Neuron (in vitro differentiated cells): ENCODE measurements at regions not wholly inside any gene's neighbourhood (a gene's known extent, or its start where the extent isn't known, plus 50 kb on each side); places are given as distances from the start of the nearest gene placed in this dataset.

Experiments
- H2AFZ ChIP-seq: one replicate; pipeline ENCODE4 v1.6.1; 2013; ENCODE audit warnings: low read depth, mild to moderate bottlenecking, inconsistent platforms, low read length, moderate library complexity
- H3K27me3 ChIP-seq: one replicate; pipeline ENCODE4 v1.6.1; 2013; ENCODE audit warnings: low read length; ENCODE audit not compliant: insufficient read depth
- H3K36me3 ChIP-seq: one replicate; pipeline ENCODE4 v1.6.1; 2013; ENCODE audit warnings: low read length; ENCODE audit not compliant: insufficient read depth
- H3K4me1 ChIP-seq: one replicate; pipeline ENCODE4 v1.6.1; 2013; ENCODE audit warnings: low read length; ENCODE audit not compliant: insufficient read depth
- H3K4me3 ChIP-seq: 2 replicates; pipeline ENCODE4 v1.5.1; 2013; ENCODE audit warnings: mild to moderate bottlenecking, low read length, moderate library complexity
- H3K9me3 ChIP-seq: one replicate; pipeline ENCODE4 v1.6.1; 2013; ENCODE audit warnings: low read length

DNA sequence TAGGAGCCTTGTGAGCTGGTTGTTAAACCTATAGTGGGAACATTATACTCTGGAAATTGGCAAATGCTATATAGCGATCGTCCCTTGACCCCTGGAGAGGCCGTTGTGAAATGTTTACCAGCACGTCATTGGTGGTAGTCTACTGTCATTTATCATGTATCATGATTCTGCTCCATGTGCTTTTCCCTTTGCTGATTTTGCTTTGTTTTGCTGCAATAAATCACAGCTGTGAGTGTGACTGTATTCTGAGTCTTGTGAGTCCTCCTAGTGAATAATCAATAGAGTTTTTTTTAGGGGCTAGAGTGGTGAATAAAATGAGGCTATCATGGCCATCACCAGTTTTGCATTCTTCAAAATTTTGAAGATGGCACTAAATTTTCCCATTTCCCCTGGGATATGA lies 189.1 kb downstream of the HRH4 start:
- Histone ChIP-seq H3K9me3 (no peaks in the 10 kb centered on the region), H2AFZ (no peak overlapping the region), H3K4me3 (no peak overlapping the region), H3K27me3 (no peaks in the 10 kb centered on the region), H3K36me3 (no peaks in the 10 kb centered on the region), H3K4me1 (no peaks in the 10 kb centered on the region)

DNA sequence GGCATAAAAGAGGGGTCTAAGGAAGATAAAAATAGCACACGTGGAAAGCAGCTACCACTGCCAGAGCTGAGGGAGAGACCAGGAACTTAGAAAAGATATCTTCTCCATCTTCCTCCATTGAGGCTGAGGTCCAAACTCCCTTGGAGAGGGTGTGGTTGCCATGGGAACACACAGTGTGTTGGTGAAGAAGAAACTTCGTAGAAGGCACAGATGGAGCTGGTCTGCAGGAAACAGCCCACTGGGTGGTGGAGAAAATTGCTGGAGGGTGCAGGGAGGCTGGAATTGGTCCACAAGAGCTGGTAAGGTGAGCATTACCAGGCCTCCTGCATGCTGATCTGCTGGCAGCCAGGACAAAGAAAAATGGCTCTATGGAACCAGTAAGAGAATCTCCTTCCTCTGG lies 191.0 kb downstream of the HRH4 start:
- Histone ChIP-seq H3K4me1 (no peaks in the 10 kb centered on the region), H3K9me3 (no peaks in the 10 kb centered on the region), H3K4me3 (no peak overlapping the region), H3K27me3 (no peaks in the 10 kb centered on the region), H3K36me3 (no peaks in the 10 kb centered on the region), H2AFZ (no peak overlapping the region)

DNA sequence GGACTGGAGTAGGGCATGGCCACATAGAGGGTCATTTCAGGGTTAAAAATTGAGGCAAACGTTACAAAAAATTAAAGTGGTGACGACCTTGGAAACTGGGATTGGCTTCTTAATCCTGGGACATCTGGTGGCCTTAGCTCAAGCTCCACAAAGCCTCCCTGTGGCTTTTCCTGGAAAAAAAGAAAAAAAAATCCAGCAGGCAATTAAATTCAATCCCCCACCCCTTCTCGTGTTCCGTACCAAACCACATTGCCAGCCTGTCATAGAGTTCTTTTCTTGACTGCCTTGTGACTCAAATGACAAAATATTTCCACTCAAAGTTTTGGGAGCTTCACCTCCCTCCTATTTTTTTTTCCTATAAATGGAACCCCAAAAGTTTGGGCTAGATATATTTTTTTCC lies 195.6 kb downstream of the HRH4 start:
- no peaks in the 10 kb centered on the region for H3K36me3 ChIP-seq
- no peaks in the 10 kb centered on the region for H3K9me3 ChIP-seq
- peaks cover 3% of the 10 kb centered on the region for H3K27me3 ChIP-seq
- no peak overlapping the region for H3K4me3 ChIP-seq
- H3K4me1 ChIP-seq, result no peaks in the 10 kb centered on the region
- H2AFZ ChIP-seq, result no peak overlapping the region

DNA sequence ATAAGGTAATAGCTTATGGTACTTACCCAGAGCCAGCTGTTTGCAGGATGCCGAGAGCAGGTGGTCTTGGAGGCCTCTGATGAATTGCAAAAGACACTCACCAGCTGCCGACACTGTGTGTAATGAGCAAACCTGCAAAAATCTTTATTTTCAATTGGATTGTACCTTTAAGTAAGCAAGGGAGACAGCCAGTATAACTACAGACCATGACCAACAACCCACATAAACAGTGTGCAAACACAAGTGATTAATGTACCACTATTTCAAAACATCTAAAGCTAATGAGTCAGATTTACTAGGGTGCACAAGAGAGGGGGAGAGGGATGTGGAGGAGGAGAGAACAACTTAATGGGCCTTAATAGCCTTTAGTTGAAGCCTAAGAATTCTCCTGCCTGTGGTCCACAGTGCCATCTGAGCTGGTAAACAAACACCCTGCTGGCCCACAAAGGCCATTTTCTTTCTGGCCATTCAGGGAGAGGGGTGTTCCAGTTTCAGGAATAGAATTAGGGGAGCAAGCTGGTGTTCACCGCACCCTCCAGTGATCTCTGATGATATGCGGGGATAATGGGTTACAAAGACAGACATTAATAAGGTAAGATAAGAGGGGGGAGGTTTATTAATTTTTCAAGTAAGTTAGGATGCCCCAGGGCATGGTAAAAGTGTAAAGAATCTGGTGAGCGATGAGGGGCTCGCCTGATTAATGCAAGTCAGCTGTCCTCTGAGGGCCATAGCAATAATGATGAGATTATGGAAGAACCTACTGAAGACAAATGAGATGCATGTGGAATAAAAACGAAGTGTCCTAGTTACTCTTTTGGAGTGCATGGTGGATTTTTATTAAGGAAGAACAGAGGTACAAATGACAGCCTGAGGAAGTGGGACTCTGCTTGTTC lies 196.4 kb downstream of the HRH4 start:
- peaks cover 3% of the 10 kb centered on the region for H3K27me3 ChIP-seq
- H3K4me1 ChIP-seq, result no peaks in the 10 kb centered on the region
- H3K4me3 ChIP-seq, result no peak overlapping the region
- H3K9me3 ChIP-seq, result no peaks in the 10 kb centered on the region
- no peaks in the 10 kb centered on the region for H3K36me3 ChIP-seq
- no peak overlapping the region for H2AFZ ChIP-seq

DNA sequence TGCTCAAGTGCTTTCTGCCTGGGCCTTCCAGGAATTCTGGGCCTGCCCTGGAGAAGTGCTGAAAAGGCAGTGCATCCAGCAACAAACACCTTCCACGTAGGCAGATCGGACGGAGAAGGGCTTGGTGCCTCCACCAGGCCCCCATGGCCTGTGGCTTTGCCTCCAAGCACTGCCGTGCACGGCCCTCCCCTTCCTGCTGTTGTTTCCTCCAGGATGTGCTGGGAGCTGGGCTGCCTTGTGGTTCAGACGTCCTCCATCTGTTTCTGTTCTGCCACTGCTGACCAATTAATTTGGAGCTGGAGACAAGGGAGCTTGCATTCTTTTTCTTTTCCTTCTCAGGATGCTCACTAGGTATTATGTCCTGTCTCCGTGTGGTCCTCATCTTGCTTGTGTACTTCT lies 197.0 kb downstream of the HRH4 start:
- no peaks in the 10 kb centered on the region for H3K36me3 ChIP-seq
- H2AFZ ChIP-seq, result no peak overlapping the region
- no peaks in the 10 kb centered on the region for H3K9me3 ChIP-seq
- no peak overlapping the region for H3K4me3 ChIP-seq
- H3K4me1 ChIP-seq, result no peaks in the 10 kb centered on the region
- H3K27me3 ChIP-seq, result peaks cover 3% of the 10 kb centered on the region

DNA sequence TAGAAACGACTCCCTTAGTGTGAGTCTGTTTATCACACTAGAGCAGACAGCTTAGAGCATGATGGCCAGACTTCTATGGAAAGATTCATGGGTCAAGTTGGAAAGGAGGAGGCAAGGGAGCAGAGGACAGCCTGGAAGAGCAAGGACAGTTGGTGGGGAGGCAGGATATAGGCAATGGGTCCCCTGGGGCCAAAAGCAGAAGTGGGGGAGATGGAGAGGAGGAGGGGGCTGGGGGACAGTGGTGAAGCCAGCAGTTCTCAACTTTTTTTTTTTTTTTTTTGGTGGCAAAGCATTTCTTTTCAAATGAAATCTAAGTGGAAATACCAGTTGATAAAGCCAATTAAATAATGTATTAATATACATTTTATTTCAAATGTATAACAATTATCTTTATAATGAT lies 197.9 kb downstream of the HRH4 start:
- H3K4me1 ChIP-seq, result no peaks in the 10 kb centered on the region
- H2AFZ ChIP-seq, result no peak overlapping the region
- peaks cover 3% of the 10 kb centered on the region for H3K27me3 ChIP-seq
- no peaks in the 10 kb centered on the region for H3K36me3 ChIP-seq
- H3K4me3 ChIP-seq, result no peak overlapping the region
- no peaks in the 10 kb centered on the region for H3K9me3 ChIP-seq

DNA sequence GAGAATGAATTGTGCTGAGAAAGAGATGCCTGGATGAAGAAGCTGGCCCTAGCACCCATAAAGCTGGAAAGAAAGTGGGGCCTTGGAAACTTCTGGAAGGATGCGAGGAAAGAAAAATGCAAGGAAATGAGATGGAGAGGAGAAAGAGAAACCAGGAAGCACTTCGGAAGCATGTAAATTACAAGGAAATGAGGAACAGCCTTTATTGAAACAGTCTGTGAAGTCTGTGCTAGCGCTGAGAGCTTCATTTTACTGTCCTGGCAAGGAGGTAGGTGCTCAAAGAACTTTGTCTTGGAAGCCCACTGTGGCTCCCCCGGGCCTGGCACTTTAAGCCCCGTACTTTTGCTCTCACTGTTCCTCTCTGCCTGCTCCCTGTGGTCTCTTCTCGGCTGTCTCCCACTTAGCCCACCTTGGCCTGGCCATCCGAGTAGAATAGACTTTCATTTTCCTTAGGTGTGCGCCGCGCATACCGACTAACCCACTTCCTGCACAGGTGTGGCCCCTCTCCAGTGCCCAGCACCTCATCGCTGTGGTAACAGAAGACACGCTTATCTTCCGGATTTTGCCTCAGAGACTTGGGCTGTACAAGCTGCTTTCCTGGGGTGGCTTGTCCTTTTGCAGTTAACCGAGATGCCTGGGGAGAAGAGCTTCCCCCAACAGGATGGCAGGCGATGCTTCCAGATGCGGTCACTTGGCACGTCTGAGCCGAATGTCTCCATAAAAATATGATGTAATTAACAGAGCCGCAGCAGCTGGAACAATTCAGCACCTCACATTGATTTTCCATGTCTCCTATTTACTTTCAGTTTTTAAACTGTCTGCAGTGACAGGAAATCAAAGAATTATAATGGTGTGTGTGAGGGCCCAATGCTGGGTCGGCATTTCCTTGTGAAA lies 199.6 kb downstream of the HRH4 start:
- Histone ChIP-seq H3K4me3 (no peak overlapping the region), H2AFZ (no peak overlapping the region), H3K9me3 (no peaks in the 10 kb centered on the region), H3K27me3 (peaks cover 3% of the 10 kb centered on the region), H3K36me3 (no peaks in the 10 kb centered on the region), H3K4me1 (no peaks in the 10 kb centered on the region)

DNA sequence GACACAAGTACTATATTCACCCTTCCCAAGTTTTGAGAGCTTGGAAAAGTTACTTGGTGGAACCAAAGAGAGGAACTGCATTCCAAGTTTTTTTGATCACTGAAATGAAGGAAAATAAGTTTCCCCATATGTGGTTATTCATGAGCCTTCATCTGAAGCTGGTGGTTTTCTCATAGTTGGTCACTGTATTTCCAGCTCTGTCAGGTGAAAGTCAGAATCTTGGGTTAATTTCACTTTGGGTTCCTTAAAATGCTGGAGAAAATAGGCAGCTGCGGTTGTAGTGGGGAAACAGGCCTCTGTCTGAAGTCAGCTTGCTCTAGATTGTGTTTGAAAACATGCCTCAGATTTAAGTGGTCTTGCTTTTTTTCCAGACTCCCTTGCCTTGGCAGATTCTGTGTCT lies 200.5 kb downstream of the HRH4 start:
- no peaks in the 10 kb centered on the region for H3K4me1 ChIP-seq
- H2AFZ ChIP-seq, result no peak overlapping the region
- peaks cover 3% of the 10 kb centered on the region for H3K27me3 ChIP-seq
- no peaks in the 10 kb centered on the region for H3K9me3 ChIP-seq
- H3K4me3 ChIP-seq, result no peak overlapping the region
- H3K36me3 ChIP-seq, result no peaks in the 10 kb centered on the region

DNA sequence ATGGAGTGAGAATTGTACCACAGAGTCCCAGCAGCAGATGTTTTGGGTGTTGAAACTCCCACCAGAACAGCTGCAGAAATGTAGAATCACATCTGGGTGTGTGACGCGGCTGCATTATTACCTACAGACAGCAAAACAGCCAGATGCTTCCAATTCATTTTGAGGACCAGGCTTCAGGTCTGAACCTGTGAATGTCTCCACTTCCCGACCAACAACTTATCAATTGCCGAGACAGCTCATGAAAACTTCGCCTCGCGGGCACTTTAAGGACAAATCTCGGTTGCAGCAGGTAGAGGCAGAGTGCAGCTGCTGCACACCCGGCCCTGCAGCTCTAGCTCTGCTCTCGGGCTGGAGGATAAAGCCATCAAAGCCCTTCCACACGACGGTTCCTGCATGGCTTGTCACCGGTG lies 202.0 kb downstream of the HRH4 start:
- no peak overlapping the region for H3K4me3 ChIP-seq
- no peaks in the 10 kb centered on the region for H3K4me1 ChIP-seq
- H2AFZ ChIP-seq, result no peak overlapping the region
- peaks cover 4% of the 10 kb centered on the region for H3K27me3 ChIP-seq
- no peaks in the 10 kb centered on the region for H3K36me3 ChIP-seq
- no peaks in the 10 kb centered on the region for H3K9me3 ChIP-seq

DNA sequence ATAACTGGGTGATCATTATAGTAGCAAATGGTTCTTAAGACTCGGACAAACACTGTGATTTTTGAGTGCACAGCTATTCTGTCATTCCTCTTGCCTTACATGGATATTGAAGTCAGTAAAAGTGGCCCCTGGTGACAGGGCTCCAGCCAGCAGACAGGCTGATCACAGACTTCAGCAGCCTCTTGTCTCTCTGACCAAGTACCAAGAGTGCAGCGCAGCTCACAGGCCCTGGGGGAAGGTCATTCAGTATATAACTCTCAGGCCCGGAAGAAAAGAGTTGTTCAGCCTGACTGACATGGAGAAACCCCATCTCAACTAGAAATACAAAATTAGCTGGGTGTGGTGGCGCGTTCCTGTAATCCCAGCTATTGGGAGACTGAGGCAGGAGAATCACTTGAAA lies 202.6 kb downstream of the HRH4 start:
- H3K4me3 ChIP-seq, result no peak overlapping the region
- H2AFZ ChIP-seq, result no peak overlapping the region
- H3K9me3 ChIP-seq, result no peaks in the 10 kb centered on the region
- H3K27me3 ChIP-seq, result peaks cover 5% of the 10 kb centered on the region
- H3K36me3 ChIP-seq, result no peaks in the 10 kb centered on the region
- no peaks in the 10 kb centered on the region for H3K4me1 ChIP-seq

DNA sequence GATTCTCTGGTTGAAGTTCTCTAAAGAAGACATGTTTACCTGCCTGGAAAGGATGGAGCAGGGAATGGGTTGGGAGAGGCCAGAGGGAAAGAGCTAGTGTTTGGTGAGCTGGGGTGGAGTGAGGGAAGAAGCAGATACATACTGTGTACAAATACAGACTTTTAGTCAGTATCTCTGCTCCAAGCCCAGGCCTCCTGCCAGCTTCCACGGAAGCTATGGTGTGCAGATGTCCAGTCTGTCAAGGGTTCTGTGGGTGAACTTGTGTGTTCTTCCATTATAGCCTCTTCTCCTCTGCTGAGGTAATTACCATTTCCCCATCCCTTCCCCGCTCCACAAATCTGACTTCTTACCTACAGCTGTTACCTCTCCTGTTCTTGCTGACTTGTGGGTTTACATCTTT lies 208.6 kb downstream of the HRH4 start:
- Histone ChIP-seq H3K27me3 (peaks cover 6% of the 10 kb centered on the region), H3K4me1 (peaks cover 3% of the 10 kb centered on the region), H3K9me3 (no peaks in the 10 kb centered on the region), H3K4me3 (no peak overlapping the region), H3K36me3 (no peaks in the 10 kb centered on the region), H2AFZ (no peak overlapping the region)

DNA sequence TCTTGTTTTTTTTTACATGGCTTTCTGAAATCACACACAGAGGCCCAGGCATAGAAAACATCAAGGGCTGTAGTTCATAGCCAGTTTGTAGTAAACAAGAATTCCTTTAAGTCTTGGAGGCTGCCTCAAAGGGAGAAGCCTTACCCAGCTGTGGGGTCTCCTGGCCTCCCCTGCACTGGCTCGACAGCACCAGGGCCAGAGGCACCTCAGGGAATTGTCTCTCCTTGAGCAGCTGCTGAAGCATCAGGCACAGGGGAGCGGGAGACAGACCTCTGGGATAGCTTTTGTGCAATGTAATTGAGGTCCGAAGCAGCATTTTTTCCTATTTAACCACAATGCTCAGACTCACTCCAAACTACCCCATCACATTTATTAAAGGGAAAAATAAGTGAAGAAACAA lies 209.1 kb downstream of the HRH4 start:
- Histone ChIP-seq H3K4me3 (no peak overlapping the region), H2AFZ (no peak overlapping the region), H3K27me3 (peaks cover 6% of the 10 kb centered on the region), H3K4me1 (peaks cover 3% of the 10 kb centered on the region), H3K36me3 (no peaks in the 10 kb centered on the region), H3K9me3 (no peaks in the 10 kb centered on the region)

DNA sequence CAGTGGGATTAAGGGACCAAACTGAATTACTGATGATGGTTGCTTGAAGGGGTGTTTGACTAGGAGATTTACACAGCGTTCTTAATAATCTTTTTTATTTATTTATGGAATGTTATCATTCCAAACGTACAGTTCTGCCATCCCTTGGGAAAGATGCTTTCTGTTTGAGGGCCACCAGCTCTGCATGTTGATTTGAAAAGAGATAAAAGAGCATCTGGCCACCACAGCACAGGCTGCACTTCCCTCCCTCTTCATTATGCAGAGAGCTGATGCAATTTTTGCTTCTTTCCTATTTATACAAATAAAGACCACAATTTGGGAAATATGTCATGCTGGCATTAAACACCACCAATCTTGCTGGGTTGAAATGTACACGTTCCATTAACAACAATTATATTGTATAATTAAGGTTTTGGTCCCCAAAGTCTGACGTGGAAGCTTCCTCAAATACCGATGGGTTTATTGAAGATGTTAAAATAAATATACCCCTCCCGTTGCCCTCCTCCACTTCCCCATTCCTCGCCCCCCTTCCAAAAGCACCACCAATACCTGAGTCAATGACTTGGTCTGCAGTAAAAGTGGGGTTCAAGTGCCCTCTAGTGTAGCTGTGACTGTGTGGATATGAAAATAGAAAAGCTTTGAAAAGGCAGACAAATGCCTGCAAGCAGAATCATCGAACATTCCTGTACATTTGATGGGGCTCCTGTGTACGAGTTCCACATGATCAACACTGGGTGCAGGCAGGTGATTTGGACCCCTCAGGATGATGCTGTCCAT lies 211.9 kb downstream of the HRH4 start:
- peaks cover 3% of the 10 kb centered on the region for H3K4me1 ChIP-seq
- H3K36me3 ChIP-seq, result no peaks in the 10 kb centered on the region
- H2AFZ ChIP-seq, result no peak overlapping the region
- H3K4me3 ChIP-seq, result no peak overlapping the region
- H3K27me3 ChIP-seq, result peaks cover 8% of the 10 kb centered on the region
- no peaks in the 10 kb centered on the region for H3K9me3 ChIP-seq
